HG03378 (cell line): ENCODE measurements at regions not wholly inside any gene's neighbourhood (a gene's known extent, or its start where the extent isn't known, plus 50 kb on each side); places are given as distances from the start of the nearest gene placed in this dataset.
"Not testable (repeated sequence)": the region's sequence is repeated elsewhere in the genome, so short reads cannot be mapped to it uniquely, and the experiment has no call there.

Experiments
- ATAC-seq: cut with Tn5 transposase; IDR thresholded peaks from one replicate; pipeline ENCODE4 v1.9.1; 2021; ENCODE audit warnings: mild to moderate bottlenecking, moderate library complexity; ENCODE audit not compliant: unreplicated experiment

- not testable (repeated sequence) for ATAC-seq
Observed at GRCh38 chr6:125643967-125644661, 105.3 kb upstream of the HEY2 start.

- ATAC-seq, result no peak
Observed at GRCh38 chr6:125647391-125647790, 102.0 kb upstream of the HEY2 start.

GRCh38 chr6:125653752-125654151, 95.7 kb upstream of the HEY2 start:
- not testable (repeated sequence) for ATAC-seq

- no peak for ATAC-seq
Observed at GRCh38 chr6:125655511-125655910, 93.9 kb upstream of the HEY2 start.

GRCh38 chr6:125656287-125656870, 93.1 kb upstream of the HEY2 start:
- no peak for ATAC-seq

GRCh38 chr6:125658136-125658535, 91.3 kb upstream of the HEY2 start:
- no peak for ATAC-seq

- ATAC-seq, result no peak
Observed at GRCh38 chr6:125658759-125659431, 90.5 kb upstream of the HEY2 start.

GRCh38 chr6:125659887-125660286, 89.5 kb upstream of the HEY2 start:
- no peak for ATAC-seq

- ATAC-seq, result no peak
Observed at GRCh38 chr6:125662296-125662695, 87.1 kb upstream of the HEY2 start.

- no peak for ATAC-seq
Observed at GRCh38 chr6:125665295-125665814, 84.1 kb upstream of the HEY2 start.

GRCh38 chr6:125667326-125667725, 82.1 kb upstream of the HEY2 start:
- no peak for ATAC-seq

GRCh38 chr6:125668071-125668470, 81.4 kb upstream of the HEY2 start:
- ATAC-seq, result no peak

GRCh38 chr6:125670568-125670967, 78.9 kb upstream of the HEY2 start:
- ATAC-seq, result no peak

GRCh38 chr6:125671323-125671722, 78.1 kb upstream of the HEY2 start:
- no peak for ATAC-seq

GRCh38 chr6:125674230-125674629, 75.2 kb upstream of the HEY2 start:
- no peak for ATAC-seq

GRCh38 chr6:125678601-125679000, 70.8 kb upstream of the HEY2 start:
- no peak for ATAC-seq

GRCh38 chr6:125679128-125679527, 70.3 kb upstream of the HEY2 start:
- no peak for ATAC-seq

GRCh38 chr6:125679651-125680050, 69.8 kb upstream of the HEY2 start:
- ATAC-seq, result no peak

- ATAC-seq, result no peak
Observed at GRCh38 chr6:125682939-125683338, 66.5 kb upstream of the HEY2 start.

GRCh38 chr6:125688138-125688537, 61.3 kb upstream of the HEY2 start:
- no peak for ATAC-seq

GRCh38 chr6:125693480-125693879, 56.0 kb upstream of the HEY2 start:
- ATAC-seq, result no peak

- no peak for ATAC-seq
Observed at GRCh38 chr6:125699591-125699990, 49.8 kb upstream of the HEY2 start.
